ENCODE measurements at regions not wholly inside any gene's neighbourhood (a gene's known extent, or its start where the extent isn't known, plus 50 kb on each side); places are given as distances from the start of the nearest gene placed in this dataset.

DNA sequence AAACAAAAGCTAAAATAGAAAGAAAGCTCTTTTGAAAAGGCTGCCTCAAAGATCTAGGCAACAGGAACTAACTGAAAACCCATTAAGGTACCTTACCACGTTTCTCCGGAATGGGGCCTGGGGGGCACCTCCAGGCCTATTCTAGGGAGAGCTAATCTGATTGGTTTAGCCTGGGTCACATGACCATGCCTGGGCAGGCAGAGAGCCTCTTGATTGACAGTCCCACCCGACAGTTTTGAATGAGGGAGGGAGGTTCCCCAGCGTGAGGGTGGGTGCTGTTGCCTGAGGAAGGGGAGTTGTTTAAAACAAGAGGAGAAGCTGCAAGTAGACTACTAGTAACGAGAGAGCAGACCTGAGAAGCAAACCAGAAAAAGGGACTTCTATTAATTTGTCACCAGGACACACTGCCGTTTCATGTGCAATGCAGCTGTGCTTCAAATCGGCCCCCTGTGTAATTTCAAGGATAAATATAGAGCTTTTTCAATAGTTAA, 143.4 kb upstream of the HS3ST2 start:
- peak in 1 of 11 donors; percentile 15 for DNase-seq (ENCODE audit: extremely low read depth in 1 of 11, low read depth in 9 of 11, low spot score in 4 of 11)

DNA sequence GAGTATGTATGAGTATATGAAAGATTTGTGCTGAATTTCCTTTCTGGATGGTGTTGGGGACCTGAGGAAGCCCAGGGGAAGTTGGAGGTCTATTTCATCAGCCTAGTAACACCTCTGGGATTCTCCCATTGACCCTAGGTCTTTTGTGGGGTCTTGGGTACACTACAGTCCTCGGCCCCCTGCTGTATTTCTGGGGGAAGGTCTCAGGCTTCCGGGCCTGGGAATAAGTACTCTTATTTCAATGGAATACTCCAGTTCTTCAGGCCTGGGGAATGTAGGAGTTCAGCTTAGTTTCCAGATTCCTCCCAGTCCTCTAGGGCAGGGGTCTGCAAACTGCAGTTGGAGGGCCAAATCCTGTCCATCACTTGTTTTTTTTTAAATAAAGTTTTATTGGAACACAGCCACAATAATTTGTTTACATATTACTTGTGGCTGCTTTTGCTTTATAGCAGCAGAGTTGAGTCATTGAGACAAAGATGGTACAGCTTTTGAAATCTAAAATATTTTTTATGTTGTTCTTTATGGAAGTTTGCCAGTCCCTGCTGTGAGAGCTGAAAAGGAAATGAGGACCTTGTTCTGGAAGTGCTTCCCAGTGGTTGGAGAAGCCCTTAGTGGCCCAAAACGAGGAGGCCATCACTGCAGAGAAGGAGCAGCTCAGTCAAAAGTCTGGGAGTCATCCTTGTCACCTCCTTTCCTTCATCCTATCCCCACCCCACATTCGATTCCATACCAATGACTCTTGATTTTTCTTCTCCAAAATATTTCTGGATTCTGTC, 142.5 kb upstream of the HS3ST2 start:
- DNase-seq (ENCODE audit: extremely low read depth in 1 of 11, low read depth in 9 of 11, low spot score in 4 of 11), result no peak

DNA sequence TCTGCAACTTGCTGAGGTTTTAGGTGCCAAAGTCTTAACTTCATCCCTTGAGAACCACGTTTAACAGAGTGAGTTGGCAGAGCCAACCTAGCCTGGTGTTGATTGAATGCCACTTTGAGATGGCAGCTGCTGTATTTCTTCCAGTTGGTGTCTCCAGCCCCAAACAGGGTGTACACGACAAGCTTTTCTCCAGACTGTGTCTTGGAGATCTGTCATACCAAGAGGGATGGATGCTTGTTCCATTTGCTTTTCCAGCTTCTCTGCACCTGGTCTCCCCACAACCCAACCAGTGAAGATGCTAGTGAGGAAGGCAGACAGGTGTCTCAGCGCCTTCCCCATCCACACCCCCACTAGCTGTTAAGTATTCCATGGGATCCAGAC, 141.1 kb upstream of the HS3ST2 start:
- no peak for DNase-seq (ENCODE audit: extremely low read depth in 1 of 11, low read depth in 9 of 11, low spot score in 4 of 11)

DNA sequence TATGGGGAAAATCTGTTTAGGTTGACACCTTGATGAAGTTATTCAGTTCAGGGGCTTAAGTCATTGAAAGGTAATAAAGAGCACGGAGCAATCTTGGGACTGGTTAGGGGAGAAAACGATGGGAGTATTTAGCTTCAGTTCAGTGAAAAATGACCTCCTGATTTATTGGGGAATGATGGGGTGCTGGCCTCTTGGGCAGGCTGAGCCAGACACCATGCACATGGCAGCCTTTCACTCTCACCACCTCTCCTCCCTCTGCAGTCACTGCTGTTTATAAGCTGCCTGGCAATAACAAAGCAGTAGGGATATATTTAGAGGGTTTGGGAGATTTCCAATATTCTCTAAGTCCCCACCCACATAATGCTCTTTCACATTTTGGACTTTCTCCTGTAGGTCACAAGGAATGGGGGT, 140.5 kb upstream of the HS3ST2 start:
- no peak for DNase-seq (ENCODE audit: extremely low read depth in 1 of 11, low read depth in 9 of 11, low spot score in 4 of 11)

DNA sequence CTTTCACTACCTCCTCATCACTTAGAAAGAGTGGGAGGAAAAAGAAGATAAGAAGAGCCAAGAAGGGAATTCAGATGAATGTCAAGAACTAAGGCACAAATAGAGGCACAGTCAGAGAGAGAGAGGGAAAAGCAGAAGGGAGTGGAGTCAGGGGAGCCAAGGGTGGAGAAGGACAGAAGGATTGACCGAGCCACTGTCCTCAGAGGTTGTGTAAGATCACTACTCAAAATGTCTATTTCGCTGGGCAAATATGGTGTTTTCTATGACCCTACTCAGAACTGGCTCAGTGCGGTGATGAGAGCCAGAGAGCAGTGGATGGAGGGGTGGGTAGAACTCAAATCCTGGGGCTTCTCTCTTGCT, 139.2 kb upstream of the HS3ST2 start:
- no peak for DNase-seq (ENCODE audit: extremely low read depth in 1 of 11, low read depth in 9 of 11, low spot score in 4 of 11)

DNA sequence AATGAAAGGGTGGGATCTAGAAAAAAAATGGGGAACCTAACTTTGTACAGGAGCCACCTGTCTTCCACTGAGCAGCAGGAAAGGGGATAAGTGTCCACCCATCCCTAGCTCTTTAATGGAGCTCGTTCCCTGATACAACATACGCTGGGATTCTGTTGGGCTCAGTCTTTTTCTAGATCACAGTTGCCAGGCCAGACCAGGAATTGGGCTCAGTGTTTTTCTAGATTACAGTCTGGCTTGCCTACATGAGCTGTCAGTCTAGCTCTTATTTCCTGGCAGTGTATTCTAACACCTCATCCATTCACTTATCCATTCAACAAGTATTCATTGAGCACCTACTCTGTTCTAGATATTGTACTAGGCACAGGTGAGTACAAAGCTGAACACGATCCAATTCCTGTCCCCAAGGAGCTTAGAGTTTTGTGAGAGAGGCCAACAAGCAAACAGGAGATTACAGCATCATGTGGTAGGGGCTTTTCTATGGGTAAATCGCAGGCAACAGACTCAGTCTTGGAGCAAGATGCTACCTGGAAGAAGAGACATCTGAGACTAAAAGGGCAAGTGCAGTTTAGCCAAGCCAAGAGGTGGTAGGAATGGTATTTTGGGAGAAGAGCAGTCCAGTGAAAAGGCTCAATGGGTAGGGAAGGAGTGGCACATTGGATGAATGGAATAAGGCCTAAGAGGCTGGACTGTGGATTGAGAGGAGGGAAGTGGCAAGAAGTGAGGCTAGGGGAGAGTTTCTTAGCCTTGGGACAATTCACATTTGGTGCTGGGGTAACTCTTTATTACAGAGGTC, 138.0 kb upstream of the HS3ST2 start:
- no peak for DNase-seq (ENCODE audit: extremely low read depth in 1 of 11, low read depth in 9 of 11, low spot score in 4 of 11)

DNA sequence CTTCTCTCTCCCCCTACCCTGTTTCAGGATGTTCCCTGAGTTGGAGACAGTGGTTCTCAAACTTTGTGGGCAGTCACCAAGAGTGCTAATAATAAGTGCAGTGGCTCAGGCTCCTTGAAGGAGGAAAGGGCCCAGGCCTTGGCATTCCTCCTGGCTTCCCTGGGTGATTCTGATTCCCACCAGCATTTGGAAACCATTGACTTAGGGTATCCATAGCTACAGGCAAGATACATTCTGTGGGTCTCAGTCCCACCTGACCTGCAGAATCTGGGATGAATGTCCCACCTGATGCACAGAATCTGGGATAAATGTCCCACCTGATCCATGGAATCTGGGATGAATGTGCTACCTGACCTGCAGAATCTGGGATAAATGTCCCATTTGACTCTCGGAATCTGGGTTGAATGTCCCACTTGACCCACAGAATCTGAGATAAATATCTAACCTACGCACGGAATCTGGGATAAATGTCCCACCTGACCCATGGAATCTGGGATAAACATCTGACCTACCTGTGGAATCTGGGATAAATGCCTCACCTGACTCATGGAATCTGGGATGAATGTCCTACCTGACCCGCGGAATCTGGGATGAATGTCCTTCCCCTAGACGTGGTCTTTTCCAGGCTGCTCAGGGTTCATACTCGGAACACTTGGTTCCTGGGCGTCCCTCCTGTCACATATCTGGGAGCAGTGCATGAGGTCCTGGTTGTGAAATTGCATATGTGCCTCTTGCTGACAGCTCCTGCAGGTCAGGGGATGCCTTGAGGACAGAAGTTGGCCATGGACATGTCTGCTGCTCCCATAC, 136.7 kb upstream of the HS3ST2 start:
- DNase-seq (ENCODE audit: extremely low read depth in 1 of 11, low read depth in 9 of 11, low spot score in 4 of 11), result no peak

DNA sequence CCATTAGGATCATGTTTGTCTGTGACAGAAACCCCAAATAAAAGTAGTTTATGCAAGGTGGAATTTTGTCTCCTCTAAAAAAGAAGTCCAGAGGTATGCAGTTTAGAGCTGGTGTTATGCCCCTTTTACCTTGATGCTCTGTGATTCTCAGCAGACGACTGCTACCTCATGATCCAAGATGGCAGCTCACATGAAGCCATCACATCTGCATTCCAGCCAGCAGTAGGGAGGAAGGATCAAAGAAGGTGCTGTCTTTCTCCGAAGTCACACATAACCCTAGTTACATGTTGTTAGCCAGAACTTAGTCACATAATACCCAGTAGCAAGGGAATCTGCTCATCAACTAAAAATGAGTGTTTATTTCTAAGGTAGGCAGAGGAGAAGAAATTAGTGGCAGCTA, 135.7 kb upstream of the HS3ST2 start:
- no peak for DNase-seq (ENCODE audit: extremely low read depth in 1 of 11, low read depth in 9 of 11, low spot score in 4 of 11)

DNA sequence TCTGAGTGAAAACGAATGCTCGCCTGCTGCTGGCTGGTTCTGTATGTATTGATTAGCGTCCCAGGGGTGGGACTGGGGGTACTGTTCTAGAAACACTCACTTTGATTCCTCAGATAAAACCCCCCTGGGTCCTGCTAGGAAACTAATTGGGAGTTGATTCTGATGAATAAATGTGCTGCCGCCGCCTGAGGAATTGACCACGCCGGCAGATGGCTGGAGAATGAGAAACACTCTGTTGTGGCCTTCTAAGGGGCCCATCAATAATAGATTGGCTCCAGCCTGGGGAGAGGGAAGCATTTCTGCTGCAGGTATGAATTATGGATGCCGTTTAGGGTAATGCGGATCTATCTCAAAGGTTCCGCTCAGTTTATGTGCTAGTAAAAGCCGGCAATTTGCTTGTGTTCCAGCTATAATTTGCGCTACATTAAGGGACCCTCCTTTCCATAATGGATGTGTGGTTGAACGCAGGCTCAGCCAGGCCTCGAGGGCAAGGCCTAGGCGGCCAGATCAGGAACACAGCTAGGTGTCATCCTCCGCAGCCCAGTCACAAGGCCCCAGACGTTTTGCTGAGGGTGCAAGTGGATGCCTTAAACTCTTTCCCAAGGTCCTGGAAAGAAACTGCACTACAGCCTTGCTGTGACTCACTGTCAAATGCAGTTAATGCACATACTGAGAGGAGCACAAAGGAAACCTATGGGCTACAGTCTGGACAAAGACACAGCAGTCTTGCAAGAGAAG, 132.2 kb upstream of the HS3ST2 start:
- DNase-seq (ENCODE audit: extremely low read depth in 1 of 11, low read depth in 9 of 11, low spot score in 4 of 11), result no peak

DNA sequence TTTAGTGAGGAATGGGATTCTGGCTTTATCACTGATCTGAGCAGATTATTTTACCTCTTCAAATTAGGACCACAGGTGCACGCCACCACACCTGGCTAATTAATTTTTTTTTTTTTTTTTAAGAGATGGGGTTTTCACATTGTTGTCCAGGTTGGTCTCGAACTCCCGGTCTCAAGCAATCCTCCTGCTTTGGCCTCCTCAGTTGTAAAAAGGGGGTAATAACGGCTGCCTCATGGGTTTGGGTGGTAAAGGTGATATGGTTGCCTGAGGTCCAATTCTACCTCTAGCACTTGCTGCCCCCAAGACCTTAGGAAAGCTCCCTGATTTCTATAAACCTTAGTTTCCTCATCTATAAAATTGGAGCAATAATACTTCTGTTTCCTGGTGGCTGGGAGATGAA, 130.7 kb upstream of the HS3ST2 start:
- DNase-seq (ENCODE audit: extremely low read depth in 1 of 11, low read depth in 9 of 11, low spot score in 4 of 11), result no peak

DNA sequence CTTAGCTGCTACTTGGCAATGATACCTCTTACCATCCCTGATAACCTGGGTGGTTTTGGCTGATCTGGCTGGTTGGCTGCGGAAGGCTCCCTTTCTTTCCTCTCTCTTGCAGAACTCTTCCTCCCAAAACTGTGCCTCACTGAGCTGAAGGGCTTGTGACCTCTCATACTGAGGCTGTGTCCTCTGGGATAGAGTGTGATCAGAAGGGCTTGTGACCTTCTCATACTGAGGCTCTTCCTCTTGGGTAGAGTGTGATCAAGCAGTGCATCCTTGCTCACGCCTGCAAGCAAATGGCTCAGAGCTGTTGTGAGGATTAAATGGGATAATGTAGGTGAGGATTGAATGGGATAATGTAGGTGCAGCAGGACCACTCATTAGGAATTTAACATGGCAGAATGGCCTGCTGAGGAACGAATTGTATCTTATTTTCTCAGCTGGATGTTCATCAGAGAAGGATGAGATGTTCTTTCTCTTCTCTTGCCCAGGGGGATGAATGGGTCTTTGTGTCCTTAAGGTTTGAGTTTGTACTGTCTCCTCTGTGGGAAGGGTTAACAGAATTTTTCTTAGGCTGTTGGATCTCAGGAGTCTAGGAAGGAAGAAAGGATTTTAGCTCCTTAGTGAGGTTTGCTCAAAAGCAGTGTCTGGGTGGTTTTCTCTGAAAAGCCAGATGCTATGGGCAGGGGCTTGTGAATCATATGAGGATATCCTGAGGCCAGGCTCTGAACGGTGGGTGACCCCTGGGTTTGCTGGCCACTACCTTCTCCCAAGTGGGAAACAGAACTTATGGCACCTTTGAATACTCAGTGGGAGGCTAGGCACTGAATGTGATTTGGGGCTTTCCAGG, 130.0 kb upstream of the HS3ST2 start:
- DNase-seq (ENCODE audit: extremely low read depth in 1 of 11, low read depth in 9 of 11, low spot score in 4 of 11), result no peak

DNA sequence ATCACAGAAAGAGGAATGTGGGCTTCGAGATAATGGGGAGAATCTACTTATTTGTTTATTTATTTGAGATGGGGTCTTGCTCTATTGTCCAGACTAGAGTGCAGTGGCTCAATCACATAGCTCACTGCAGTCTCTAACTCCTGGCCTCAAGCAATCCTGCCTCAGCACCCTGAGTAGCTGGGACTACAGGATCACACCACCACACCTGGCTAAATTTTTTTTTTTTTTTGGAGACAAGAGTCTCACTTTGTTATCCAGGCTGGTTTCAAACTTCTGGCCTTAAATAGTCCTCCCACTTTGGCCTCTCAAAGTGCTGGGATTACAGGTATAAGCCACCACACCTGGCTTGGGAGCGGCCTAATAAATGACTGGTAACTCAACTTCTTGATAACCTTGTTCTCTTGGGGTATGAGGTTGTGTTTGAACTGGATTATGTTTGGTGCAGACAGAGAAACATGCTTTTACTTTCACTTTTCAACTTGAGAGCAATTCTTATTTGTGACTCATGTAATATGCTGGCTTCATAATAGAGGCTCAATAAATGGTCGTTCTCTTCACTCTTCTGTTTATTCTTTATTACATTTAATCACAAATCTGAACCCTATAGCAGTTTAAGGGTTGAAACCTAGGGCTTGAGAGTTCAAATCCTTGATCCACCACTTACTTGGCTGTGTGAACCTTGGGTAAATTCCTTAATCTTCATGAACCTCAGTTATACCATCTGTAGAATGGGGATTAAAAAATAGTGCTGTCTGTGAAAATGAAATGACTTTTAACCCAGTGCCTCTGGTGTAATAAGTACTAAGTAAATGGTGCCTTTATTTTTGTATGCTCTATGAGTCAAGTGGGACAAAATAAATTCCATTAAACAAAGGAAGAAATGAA, 129.1 kb upstream of the HS3ST2 start:
- no peak for DNase-seq (ENCODE audit: extremely low read depth in 1 of 11, low read depth in 9 of 11, low spot score in 4 of 11)

DNA sequence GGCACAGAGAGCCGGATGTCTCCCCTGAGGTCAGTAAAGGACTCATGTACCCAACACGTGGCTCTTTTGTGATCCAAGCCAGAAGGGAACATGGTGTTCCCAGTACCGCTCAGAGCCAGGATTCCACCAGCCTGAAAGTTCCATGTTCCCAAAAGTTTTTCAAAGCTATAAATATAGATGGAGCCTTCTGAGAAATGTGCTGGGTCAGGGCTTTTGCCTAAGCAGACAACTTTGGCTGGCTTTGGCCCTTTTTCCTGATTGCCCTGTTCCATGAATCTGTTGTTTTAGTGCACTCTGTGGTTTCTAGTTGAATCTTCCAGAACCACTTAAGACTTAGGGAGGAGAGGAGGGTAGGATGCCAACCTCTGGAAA, 128.5 kb upstream of the HS3ST2 start:
- no peak for DNase-seq (ENCODE audit: extremely low read depth in 1 of 11, low read depth in 9 of 11, low spot score in 4 of 11)

DNA sequence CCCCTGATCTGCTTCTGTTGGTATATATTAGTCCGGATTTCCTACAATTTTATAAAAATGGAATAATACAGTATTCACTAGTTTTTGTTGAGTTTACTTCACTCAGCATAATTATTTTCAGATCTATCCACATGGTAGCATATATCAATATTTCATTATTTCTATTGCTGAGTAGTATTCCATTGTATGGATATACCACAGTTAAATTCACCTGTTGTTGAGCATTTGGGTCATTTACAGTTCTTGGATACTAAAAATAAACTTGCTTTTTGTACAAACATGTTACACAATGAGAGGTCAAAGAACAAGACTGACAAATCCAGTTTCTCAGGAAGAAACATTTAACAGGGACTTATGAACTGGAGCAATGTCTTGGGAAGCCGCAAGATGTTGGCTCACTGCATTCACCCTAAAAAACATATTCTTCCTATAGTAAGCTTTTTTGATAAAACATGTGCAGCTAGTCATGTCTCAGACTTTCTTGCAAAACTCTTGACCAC, 126.9 kb upstream of the HS3ST2 start:
- DNase-seq (ENCODE audit: extremely low read depth in 1 of 11, low read depth in 9 of 11, low spot score in 4 of 11), result no peak

DNA sequence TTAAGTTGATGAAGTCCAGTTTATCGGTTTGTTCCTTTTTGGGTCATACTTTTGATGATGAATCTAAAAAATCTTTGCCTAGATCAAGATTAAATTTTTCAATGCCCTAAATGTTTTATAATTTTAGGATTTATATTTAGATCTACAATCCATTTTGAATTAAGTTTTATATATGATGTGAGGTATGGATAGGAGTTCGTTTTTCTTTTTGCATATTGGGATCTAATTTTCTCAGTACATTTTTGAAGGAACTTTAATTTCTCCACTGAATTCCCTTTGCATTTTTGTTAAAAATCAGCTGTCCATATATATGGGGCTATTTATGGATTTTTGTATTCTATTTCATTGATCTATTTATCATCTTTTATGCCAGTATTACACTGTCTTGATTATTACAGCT, 125.5 kb upstream of the HS3ST2 start:
- no peak for DNase-seq (ENCODE audit: extremely low read depth in 1 of 11, low read depth in 9 of 11, low spot score in 4 of 11)

DNA sequence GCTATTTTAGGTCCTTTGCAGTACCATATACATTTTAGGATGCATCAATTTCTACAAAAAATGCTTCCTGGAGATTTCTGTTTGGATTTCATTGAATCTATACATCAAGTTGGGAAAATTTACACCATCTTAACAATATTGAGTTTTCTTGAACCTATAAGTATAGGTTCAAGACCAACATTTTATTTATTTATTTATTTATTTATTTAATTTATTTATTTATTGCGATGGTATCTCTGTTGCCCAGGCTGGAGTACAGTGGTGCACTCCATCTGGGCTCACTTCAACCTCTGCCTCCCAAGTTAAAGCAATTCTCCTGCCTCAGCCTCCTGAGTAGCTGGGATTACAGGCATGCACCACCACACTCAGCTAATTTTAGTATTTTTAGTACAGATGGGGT, 125.0 kb upstream of the HS3ST2 start:
- no peak for DNase-seq (ENCODE audit: extremely low read depth in 1 of 11, low read depth in 9 of 11, low spot score in 4 of 11)

DNA sequence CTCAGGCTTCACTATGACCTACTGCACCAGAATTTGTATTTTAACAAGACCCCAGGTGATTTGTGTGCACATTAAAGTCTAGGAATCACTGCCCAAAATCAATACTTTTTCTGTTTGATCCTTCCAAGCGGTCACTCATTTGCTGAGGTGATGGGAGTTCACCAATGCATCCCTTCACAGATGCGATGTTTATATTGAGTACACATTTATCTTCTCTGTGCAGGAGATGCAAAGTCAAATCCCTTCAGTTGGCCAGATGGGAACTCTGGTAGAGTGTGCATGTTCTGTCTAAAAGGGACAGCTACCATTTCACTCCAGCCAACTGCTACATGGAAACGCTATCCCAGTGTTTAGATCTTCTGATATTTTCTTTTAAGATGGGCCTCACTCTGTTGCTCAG, 122.6 kb upstream of the HS3ST2 start:
- DNase-seq (ENCODE audit: extremely low read depth in 1 of 11, low read depth in 9 of 11, low spot score in 4 of 11), result no peak
